Activated T-helper 17 cell treated with anti-CD3 and anti-CD28 coated beads, Interleukin-2, amount 50 U/mL, for 72 hours (primary cell): ENCODE measurements at regions not wholly inside any gene's neighbourhood (a gene's known extent, or its start where the extent isn't known, plus 50 kb on each side); places are given as distances from the start of the nearest gene placed in this dataset.
"Not testable (repeated sequence)": the region's sequence is repeated elsewhere in the genome, so short reads cannot be mapped to it uniquely, and the experiment has no call there.

Experiments used
- ATAC-seq: fragments of 150-1000 bp; cut with Tn5 transposase; replicated peaks from 2 replicates; pipeline ENCODE4 v1.10.0; 2021; ENCODE audit warnings: mild to moderate bottlenecking, moderate library complexity
- H3K27ac Mint-ChIP-seq: one replicate; pipeline ENCODE4 v1.8.0; 2022; ENCODE audit warnings: mixed read lengths
- H3K27me3 Mint-ChIP-seq: one replicate; pipeline ENCODE4 v1.8.0; 2022; ENCODE audit warnings: mixed read lengths
- H3K36me3 Mint-ChIP-seq: one replicate; pipeline ENCODE4 v1.8.0; 2022; ENCODE audit warnings: low read depth, mild to moderate bottlenecking, mixed read lengths
- H3K4me1 Mint-ChIP-seq: one replicate; pipeline ENCODE4 v1.8.0; 2022; ENCODE audit warnings: mixed read lengths
- H3K4me3 Mint-ChIP-seq: one replicate; pipeline ENCODE4 v1.8.0; 2022; ENCODE audit warnings: mild to moderate bottlenecking, mixed read lengths
- H3K9me3 Mint-ChIP-seq: one replicate; pipeline ENCODE4 v1.8.0; 2022; ENCODE audit warnings: mixed read lengths

- not testable (repeated sequence) for H3K27ac Mint-ChIP-seq, H3K4me3 Mint-ChIP-seq
These were observed 53.4 kb upstream of the MED14 start for GRCh38 chrX:40788698-40789097.

GRCh38 chrX:40792433-40792832 lies 57.1 kb upstream of the MED14 start:
- no peak overlapping the region for H3K4me3 Mint-ChIP-seq
- ATAC-seq: no peak
- H3K27me3 Mint-ChIP-seq: peaks cover 3% of the 10 kb centered on the region
- H3K27ac Mint-ChIP-seq: no peak overlapping the region
- no peaks in the 10 kb centered on the region for H3K4me1 Mint-ChIP-seq
- no peaks in the 10 kb centered on the region for H3K9me3 Mint-ChIP-seq
- no peaks in the 10 kb centered on the region for H3K36me3 Mint-ChIP-seq

More at GRCh38 chrX:40788698-40789097, 53.4 kb upstream of the MED14 start:
- not testable (repeated sequence) for H3K27me3 Mint-ChIP-seq, ATAC-seq, H3K9me3 Mint-ChIP-seq, H3K4me1 Mint-ChIP-seq, H3K36me3 Mint-ChIP-seq

GRCh38 chrX:40794829-40795130 lies 59.4 kb upstream of the MED14 start:
- not testable (repeated sequence) for H3K27ac Mint-ChIP-seq, ATAC-seq, H3K36me3 Mint-ChIP-seq, H3K4me3 Mint-ChIP-seq, H3K9me3 Mint-ChIP-seq, H3K27me3 Mint-ChIP-seq, H3K4me1 Mint-ChIP-seq

- H3K4me3 Mint-ChIP-seq, H3K27ac Mint-ChIP-seq, H3K36me3 Mint-ChIP-seq, H3K9me3 Mint-ChIP-seq, H3K4me1 Mint-ChIP-seq, H3K27me3 Mint-ChIP-seq, ATAC-seq: not testable (repeated sequence)
These were observed 64.4 kb upstream of the MED14 start for GRCh38 chrX:40799745-40800144.

- Mint-ChIP-seq H3K4me3 (no peak overlapping the region), H3K4me1 (peaks cover 4% of the 10 kb centered on the region), H3K27ac (no peak overlapping the region), H3K27me3 (no peaks in the 10 kb centered on the region), H3K36me3 (no peaks in the 10 kb centered on the region), H3K9me3 (no peaks in the 10 kb centered on the region)
- ATAC-seq: no peak
These were observed 70.1 kb upstream of the MED14 start for GRCh38 chrX:40805404-40805803.

- H3K36me3 Mint-ChIP-seq: no peaks in the 10 kb centered on the region
- no peak overlapping the region for H3K4me3 Mint-ChIP-seq
- no peak overlapping the region for H3K27ac Mint-ChIP-seq
- H3K27me3 Mint-ChIP-seq: no peaks in the 10 kb centered on the region
- no peaks in the 10 kb centered on the region for H3K9me3 Mint-ChIP-seq
- no peak for ATAC-seq
- peaks cover 4% of the 10 kb centered on the region for H3K4me1 Mint-ChIP-seq
These were observed 71.3 kb upstream of the MED14 start for GRCh38 chrX:40806513-40807220.

- H3K27me3 Mint-ChIP-seq: no peaks in the 10 kb centered on the region
- ATAC-seq: no peak
- H3K4me3 Mint-ChIP-seq: no peak overlapping the region
- H3K4me1 Mint-ChIP-seq: peaks cover 4% of the 10 kb centered on the region
- no peak overlapping the region for H3K27ac Mint-ChIP-seq
- no peaks in the 10 kb centered on the region for H3K36me3 Mint-ChIP-seq
- H3K9me3 Mint-ChIP-seq: no peaks in the 10 kb centered on the region
These were observed 72.0 kb upstream of the MED14 start for GRCh38 chrX:40807384-40807783.

- no peaks in the 10 kb centered on the region for H3K9me3 Mint-ChIP-seq
- no peak overlapping the region for H3K4me3 Mint-ChIP-seq
- peaks cover 4% of the 10 kb centered on the region for H3K4me1 Mint-ChIP-seq
- no peaks in the 10 kb centered on the region for H3K27me3 Mint-ChIP-seq
- ATAC-seq: no peak
- no peak overlapping the region for H3K27ac Mint-ChIP-seq
- H3K36me3 Mint-ChIP-seq: no peaks in the 10 kb centered on the region
These were observed 72.9 kb upstream of the MED14 start for GRCh38 chrX:40808203-40808602.

- no peak for ATAC-seq
- Mint-ChIP-seq H3K27ac (no peak overlapping the region), H3K36me3 (no peaks in the 10 kb centered on the region), H3K9me3 (no peaks in the 10 kb centered on the region), H3K27me3 (no peaks in the 10 kb centered on the region), H3K4me3 (no peak overlapping the region), H3K4me1 (peaks cover 4% of the 10 kb centered on the region)
These were observed 73.9 kb upstream of the MED14 start for GRCh38 chrX:40809210-40809609.

- not testable (repeated sequence) for H3K4me3 Mint-ChIP-seq, H3K9me3 Mint-ChIP-seq, H3K27me3 Mint-ChIP-seq, H3K36me3 Mint-ChIP-seq, ATAC-seq, H3K27ac Mint-ChIP-seq, H3K4me1 Mint-ChIP-seq
These were observed 79.7 kb upstream of the MED14 start for GRCh38 chrX:40815045-40815444.

GRCh38 chrX:40816906-40817305 lies 81.6 kb upstream of the MED14 start:
- Mint-ChIP-seq H3K4me3 (no peak overlapping the region), H3K27ac (no peak overlapping the region), H3K36me3 (no peaks in the 10 kb centered on the region), H3K9me3 (no peaks in the 10 kb centered on the region), H3K27me3 (no peaks in the 10 kb centered on the region), H3K4me1 (no peaks in the 10 kb centered on the region)
- ATAC-seq: no peak

GRCh38 chrX:40818236-40818635 lies 82.9 kb upstream of the MED14 start:
- Mint-ChIP-seq H3K9me3 (no peaks in the 10 kb centered on the region), H3K4me3 (no peak overlapping the region), H3K36me3 (no peaks in the 10 kb centered on the region), H3K4me1 (no peaks in the 10 kb centered on the region), H3K27me3 (no peaks in the 10 kb centered on the region), H3K27ac (no peak overlapping the region)
- no peak for ATAC-seq

GRCh38 chrX:40821780-40822179 lies 86.4 kb upstream of the MED14 start:
- H3K36me3 Mint-ChIP-seq: no peaks in the 10 kb centered on the region
- peaks cover 5% of the 10 kb centered on the region for H3K9me3 Mint-ChIP-seq
- no peak overlapping the region for H3K27ac Mint-ChIP-seq
- no peak for ATAC-seq
- H3K4me3 Mint-ChIP-seq: no peak overlapping the region
- H3K27me3 Mint-ChIP-seq: no peaks in the 10 kb centered on the region
- H3K4me1 Mint-ChIP-seq: no peaks in the 10 kb centered on the region

GRCh38 chrX:40827331-40827730 lies 92.0 kb upstream of the MED14 start:
- ATAC-seq: no peak
- Mint-ChIP-seq H3K4me1 (no peaks in the 10 kb centered on the region), H3K36me3 (no peaks in the 10 kb centered on the region), H3K27ac (no peak overlapping the region), H3K4me3 (no peak overlapping the region), H3K9me3 (peaks cover 5% of the 10 kb centered on the region), H3K27me3 (no peaks in the 10 kb centered on the region)

GRCh38 chrX:40831750-40832149 lies 96.4 kb upstream of the MED14 start:
- Mint-ChIP-seq H3K9me3 (no peaks in the 10 kb centered on the region), H3K27ac (no peak overlapping the region), H3K4me1 (no peaks in the 10 kb centered on the region), H3K4me3 (no peak overlapping the region), H3K36me3 (no peaks in the 10 kb centered on the region), H3K27me3 (no peaks in the 10 kb centered on the region)
- ATAC-seq: no peak

GRCh38 chrX:40832723-40833122 lies 97.4 kb upstream of the MED14 start:
- no peak overlapping the region for H3K4me3 Mint-ChIP-seq

More at GRCh38 chrX:40832723-40833122, 97.4 kb upstream of the MED14 start:
- ATAC-seq: no peak
- no peaks in the 10 kb centered on the region for H3K36me3 Mint-ChIP-seq
- H3K27ac Mint-ChIP-seq: no peak overlapping the region
- no peaks in the 10 kb centered on the region for H3K27me3 Mint-ChIP-seq
- H3K9me3 Mint-ChIP-seq: no peaks in the 10 kb centered on the region
- no peaks in the 10 kb centered on the region for H3K4me1 Mint-ChIP-seq
